ENCODE measurements at regions not wholly inside any gene's neighbourhood (a gene's known extent, or its start where the extent isn't known, plus 50 kb on each side); places are given as distances from the start of the nearest gene placed in this dataset.
"Not testable (repeated sequence)": the region's sequence is repeated elsewhere in the genome, so short reads cannot be mapped to it uniquely, and the experiment has no call there.

- no peak for DNase-seq
Measured at GRCh38 chr6:76495909-76496308, 423.4 kb upstream of the IMPG1 start.

DNA sequence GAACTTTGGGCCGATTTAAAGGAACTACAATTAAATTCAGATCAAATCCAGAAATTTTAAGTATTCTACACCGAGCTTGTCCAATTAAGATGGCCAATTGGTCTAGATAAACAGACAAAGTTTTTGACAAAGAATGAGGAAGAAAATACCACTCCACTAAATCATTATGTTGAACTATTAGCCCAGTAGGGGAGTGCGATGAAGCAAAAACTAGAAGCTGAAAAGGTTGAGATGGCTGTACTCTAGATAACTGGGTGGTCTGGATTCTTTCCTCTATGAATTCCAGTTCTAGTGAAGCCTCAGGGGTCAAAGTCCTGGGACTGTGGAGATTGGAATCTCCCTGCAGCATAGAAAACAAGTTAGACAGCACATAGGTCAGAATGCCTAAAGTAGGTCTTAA, 418.9 kb upstream of the IMPG1 start:
- DNase-seq, result not testable (repeated sequence)

GRCh38 chr6:76490456-76490855, 418.0 kb upstream of the IMPG1 start:
- DNase-seq, result no peak

DNA sequence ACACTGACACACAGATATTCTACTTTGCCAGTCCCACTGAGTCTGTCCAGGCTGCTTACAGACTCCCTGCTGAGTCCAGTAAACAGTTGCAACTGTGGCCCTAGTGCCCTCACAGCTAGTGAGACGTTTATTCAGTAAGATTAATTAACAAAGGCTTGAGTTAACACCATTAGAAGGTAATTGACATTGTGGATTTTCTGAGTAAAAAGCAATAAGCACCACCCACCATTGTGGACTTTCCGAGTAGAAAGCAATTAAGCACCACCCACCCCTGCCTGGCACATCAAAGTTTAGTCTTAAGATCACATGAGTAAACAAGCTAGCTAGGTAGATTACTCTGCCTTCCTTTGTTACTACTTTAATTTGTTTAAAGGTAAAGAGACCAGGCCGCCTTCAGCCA, 408.6 kb upstream of the IMPG1 start:
- no peak for DNase-seq

GRCh38 chr6:76472858-76473257, 400.4 kb upstream of the IMPG1 start:
- DNase-seq, result no peak

- no peak for DNase-seq
Measured at GRCh38 chr6:76466286-76466685, 393.8 kb upstream of the IMPG1 start.

- no peak for DNase-seq
Measured at GRCh38 chr6:76465410-76465809, 392.9 kb upstream of the IMPG1 start.

DNA sequence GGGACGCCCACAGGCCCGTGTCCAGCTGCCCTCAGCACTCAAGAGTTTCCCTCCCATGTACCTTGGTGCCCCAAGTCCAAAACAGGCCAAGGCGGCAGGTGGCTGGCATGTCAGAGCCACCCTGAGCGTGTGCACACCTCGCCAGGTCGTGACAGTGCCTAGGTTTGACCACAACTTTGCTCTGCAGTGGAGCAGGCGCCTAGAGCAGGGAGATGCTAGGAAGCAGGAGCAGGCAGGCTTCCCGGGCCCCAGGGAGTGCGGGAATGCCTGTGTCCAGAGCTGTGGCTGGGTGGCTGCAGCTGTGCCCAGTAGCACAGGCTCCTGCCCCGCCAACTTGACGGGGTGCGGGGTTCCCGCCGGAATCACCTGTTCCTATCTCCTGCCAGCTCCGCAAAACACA, 380.8 kb upstream of the IMPG1 start:
- no peak for DNase-seq

- no peak for DNase-seq
Measured at GRCh38 chr6:76451926-76452709, 379.7 kb upstream of the IMPG1 start.

- DNase-seq, result no peak
Measured at GRCh38 chr6:76448109-76448508, 375.6 kb upstream of the IMPG1 start.

DNA sequence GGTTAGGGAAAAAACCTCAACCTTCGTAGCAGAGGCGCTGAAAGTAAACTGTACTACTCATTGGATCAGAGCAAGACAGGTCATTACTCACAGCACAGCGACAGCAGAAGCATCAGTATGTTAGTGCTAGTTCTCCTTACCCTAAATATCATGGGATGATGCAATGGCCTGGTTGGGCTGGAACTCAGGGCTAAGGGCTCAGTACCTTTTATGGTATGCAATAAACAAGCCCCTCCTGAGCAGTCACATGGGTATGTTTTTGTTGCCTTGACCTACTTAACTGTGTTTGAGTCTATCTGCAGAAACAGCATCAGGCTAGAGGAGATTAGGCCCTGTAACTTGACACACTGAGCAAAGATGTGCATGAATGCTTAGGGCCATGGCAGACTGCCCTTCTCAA, 369.4 kb upstream of the IMPG1 start:
- DNase-seq, result no peak

- no peak for DNase-seq
Measured at GRCh38 chr6:76439811-76440210, 367.3 kb upstream of the IMPG1 start.

DNA sequence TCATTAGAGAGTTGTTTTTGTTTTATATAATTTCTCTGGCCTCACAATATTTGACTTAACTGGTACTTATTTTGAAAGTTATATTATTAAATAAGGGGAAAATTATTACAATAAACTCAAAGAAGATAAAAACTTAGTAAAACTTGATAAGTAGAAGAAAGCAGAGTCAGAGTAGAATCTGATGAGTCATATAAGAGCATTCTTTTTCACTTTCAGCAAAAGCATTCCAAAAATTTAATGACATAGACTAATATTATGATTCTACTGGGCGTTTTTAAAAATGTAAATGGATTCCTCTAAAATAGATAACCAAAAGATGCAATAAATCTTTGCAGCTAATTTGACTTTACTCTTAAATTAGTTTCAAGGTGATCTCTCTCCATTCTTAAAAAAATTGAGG, 366.3 kb upstream of the IMPG1 start:
- DNase-seq, result no peak

DNA sequence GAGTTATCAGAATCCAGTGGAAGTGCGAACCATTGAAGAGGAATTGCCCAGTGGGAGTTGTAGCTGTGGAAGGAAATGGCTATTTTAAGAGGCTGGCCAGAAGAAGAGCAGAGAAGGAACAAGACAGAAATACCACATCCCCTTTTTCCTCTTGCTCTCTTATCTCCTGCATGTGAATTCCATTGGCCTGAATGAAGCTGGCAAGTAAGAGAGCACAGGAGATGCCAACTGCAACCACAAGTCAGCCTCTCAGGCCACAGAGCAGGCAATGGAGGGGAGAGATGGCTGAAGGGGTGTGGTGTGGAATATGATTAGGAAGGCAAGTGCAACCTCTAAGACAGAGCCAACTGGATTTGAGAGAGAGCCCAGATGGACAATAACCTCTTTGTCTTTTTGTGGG, 362.7 kb upstream of the IMPG1 start:
- no peak for DNase-seq

- no peak for DNase-seq
Measured at GRCh38 chr6:76422511-76423213, 350.2 kb upstream of the IMPG1 start.

- DNase-seq, result no peak
Measured at GRCh38 chr6:76420094-76420493, 347.6 kb upstream of the IMPG1 start.

DNA sequence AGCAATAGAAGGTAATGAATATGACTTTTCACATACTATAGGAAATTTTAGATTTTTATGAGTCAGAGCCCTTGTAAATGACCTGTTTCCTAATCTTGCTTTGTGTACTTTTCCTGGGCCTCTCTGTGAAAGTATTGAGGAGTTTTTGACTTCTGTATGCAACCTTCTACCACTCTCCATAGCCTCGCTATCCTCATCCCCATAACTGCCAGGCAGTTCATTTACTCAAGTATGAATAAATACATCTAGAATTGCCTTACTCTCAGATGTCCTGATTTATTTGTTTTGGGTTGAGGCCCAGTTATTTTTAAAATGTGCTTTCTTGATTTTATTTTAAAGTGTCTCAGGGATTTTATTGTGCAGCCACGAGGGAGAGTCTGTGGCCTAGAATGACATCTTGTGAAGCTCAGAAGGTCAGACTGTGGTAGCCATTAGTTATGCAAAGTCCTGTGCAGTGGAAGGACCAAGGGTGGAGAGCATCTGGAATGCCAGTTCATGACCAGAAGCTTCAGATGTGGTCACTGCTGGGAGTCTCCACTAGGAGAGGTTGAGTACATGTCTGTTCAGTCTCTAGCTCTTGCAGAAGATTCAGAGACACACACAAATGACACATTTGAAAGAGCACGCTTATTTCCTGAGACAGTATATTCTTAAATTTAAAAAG, 346.2 kb upstream of the IMPG1 start:
- no peak for DNase-seq

GRCh38 chr6:76416821-76417605, 344.6 kb upstream of the IMPG1 start:
- no peak for DNase-seq

DNA sequence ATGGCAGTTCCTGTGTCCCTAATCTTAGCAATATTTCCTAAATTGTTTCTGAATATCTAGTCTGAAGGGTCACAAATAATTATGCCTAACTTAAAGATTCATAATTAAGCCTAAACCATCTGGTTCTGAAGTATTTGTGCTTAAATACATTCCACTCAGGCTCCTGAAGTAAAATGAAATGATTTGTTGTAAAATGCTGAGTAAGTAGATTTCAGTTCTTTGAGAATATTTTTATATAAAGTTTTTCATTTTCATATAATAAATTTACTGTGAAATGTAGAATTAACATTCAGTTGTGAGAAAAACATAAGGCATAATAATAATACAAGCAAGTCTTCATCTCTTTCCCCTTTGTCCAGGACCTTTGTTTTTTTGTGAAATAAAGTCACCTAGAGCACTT, 330.6 kb upstream of the IMPG1 start:
- no peak for DNase-seq

- no peak for DNase-seq
Measured at GRCh38 chr6:76397966-76398365, 325.5 kb upstream of the IMPG1 start.

- DNase-seq, result no peak
Measured at GRCh38 chr6:76382201-76382600, 309.7 kb upstream of the IMPG1 start.

GRCh38 chr6:76381612-76382011, 309.1 kb upstream of the IMPG1 start:
- DNase-seq, result no peak

DNA sequence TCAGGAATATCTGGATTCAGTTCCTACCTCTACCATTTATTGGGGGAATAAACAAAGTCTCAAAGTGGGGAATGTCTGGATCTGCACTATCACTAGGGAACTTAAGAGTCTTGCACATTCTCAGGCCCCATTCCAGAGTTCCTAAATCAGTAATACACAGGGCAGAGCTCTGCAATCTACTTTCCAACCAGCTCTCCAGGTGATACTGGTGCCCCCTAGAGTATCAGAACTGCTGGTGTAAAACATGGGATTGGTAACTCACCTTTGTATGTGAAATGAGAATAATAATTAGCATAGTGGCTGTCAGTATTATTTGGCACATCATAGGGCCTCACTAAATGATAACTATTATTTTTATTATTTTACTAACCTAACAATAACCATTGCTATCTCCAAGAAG, 278.8 kb upstream of the IMPG1 start:
- DNase-seq, result peak; percentile 4
